GM12878 (cell line): ENCODE measurements at regions not wholly inside any gene's neighbourhood (a gene's known extent, or its start where the extent isn't known, plus 50 kb on each side); places are given as distances from the start of the nearest gene placed in this dataset.

ENCODE experiments used
- ATAC-seq: fragments of 200-7000 bp; cut with Tn5 transposase; 3 replicates; pipeline ENCODE4 v1.9.1; 2020; ENCODE audit warnings: mild to moderate bottlenecking, moderate library complexity
- BruUV-seq: library from RNA; stranded (reverse); fragments of 400-500 nt; replicated peaks from 2 replicates; lab custom pipeline; 2021; lab: Mats Ljungman, UMichigan
- CTCF ChIA-PET: fragments of 300-600 bp; sonication (Branson Sonifier 250); formaldehyde crosslinking; extraction: SDS; loops from one replicate; lab custom pipeline; 2021; ENCODE audit warnings: inconsistent platforms; lab: Yijun Ruan, JAX
- POLR2A ChIA-PET: fragments of 350-600 bp; formaldehyde crosslinking; extraction: SDS; loops from one replicate; lab custom pipeline; 2021; ENCODE audit warnings: inconsistent platforms; lab: Charles Lee
- RAD21 ChIA-PET: fragments of 300-600 bp; sonication (Branson Sonifier 250); formaldehyde crosslinking; loops from one replicate; lab custom pipeline; 2023; ENCODE audit warnings: antibody characterized with exemption; ENCODE audit not compliant: unreplicated experiment; lab: Charles Lee
- SMC1A ChIA-PET: fragments of 300-600 bp; sonication (Branson Sonifier 250); formaldehyde crosslinking; loops from one replicate; lab custom pipeline; 2023; ENCODE audit not compliant: unreplicated experiment, uncharacterized antibody; lab: Charles Lee
- DNase-seq: peaks from one replicate; pipeline ENCODE4 v3.0.0-alpha.2; 2011; ENCODE audit warnings: low read depth, low spot score
- FAIRE-seq: peaks from 3 replicates; lab custom pipeline; 2011; peaks lifted over from hg19 to GRCh38; lab: Jason Lieb, UNC
- H2AFZ ChIP-seq: 2 replicates; pipeline ENCODE4 v1.6.0; 2011; ENCODE audit warnings: low read depth, low read length, control low read depth; ENCODE audit not compliant: control insufficient read depth
- H3K27ac ChIP-seq: 2 replicates; pipeline ENCODE4 v1.5.1; 2011; ENCODE audit warnings: control low read depth; ENCODE audit not compliant: control insufficient read depth, insufficient read depth
- H3K27me3 ChIP-seq, 2 experiments: replicated peaks in 1 of 2; 2 replicates each; pipeline versions ENCODE4 v1.6.0 to v1.6.1; 2011; ENCODE audit warnings: low read length in 1 of 2; ENCODE audit not compliant: control insufficient read depth in 2 of 2, insufficient read depth in 2 of 2
- H3K36me3 ChIP-seq, 2 experiments: 2 replicates each; pipeline ENCODE4 v1.5.1; 2011; ENCODE audit warnings: low read length in 1 of 2; ENCODE audit not compliant: control insufficient read depth in 2 of 2, insufficient read depth in 2 of 2
- H3K4me1 ChIP-seq: 2 replicates; pipeline ENCODE4 v1.6.1; 2011; ENCODE audit warnings: mild to moderate bottlenecking, low read length, moderate library complexity, mixed read lengths; ENCODE audit not compliant: control insufficient read depth, insufficient read depth
- H3K4me2 ChIP-seq: 2 replicates; pipeline ENCODE4 v1.6.0; 2011; ENCODE audit warnings: control low read depth; ENCODE audit not compliant: control insufficient read depth, insufficient read depth
- H3K4me3 ChIP-seq: fragments of 200-600 bp; sonication (generic); 2 replicates; pipeline ENCODE4 v1.5.1; 2016
- H3K79me2 ChIP-seq: 2 replicates; pipeline ENCODE4 v1.6.0; 2011; ENCODE audit warnings: low read length; ENCODE audit not compliant: control insufficient read depth, insufficient read depth
- H3K9ac ChIP-seq: 2 replicates; pipeline ENCODE4 v1.8.0; 2011; ENCODE audit warnings: low read length, control low read depth, mixed read lengths; ENCODE audit not compliant: control insufficient read depth, insufficient read depth
- H3K9me3 ChIP-seq: replicated peaks from 3 replicates; pipeline ENCODE4 v1.5.1; 2011; ENCODE audit warnings: mild to moderate bottlenecking, low read length; ENCODE audit not compliant: control insufficient read depth, insufficient read depth
- H4K20me1 ChIP-seq: 2 replicates; pipeline ENCODE4 v1.6.0; 2011; ENCODE audit not compliant: control insufficient read depth, insufficient read depth
- CBFB ChIP-seq: IDR thresholded peaks from 2 replicates; pipeline ENCODE4 v1.6.1; 2016; ENCODE audit warnings: antibody characterized with exemption, low read depth
- ETV6 ChIP-seq, 2 experiments: fragments of 450-650 bp in 1 of 2; IDR thresholded peaks in 1 of 2; conservative IDR thresholded peaks in 1 of 2; 2 replicates each; pipeline ENCODE4 v1.6.1; 2014; ENCODE audit warnings: antibody characterized with exemption in 1 of 2, borderline replicate concordance in 1 of 2, low read depth in 1 of 2, mild to moderate bottlenecking in 1 of 2, moderate library complexity in 1 of 2
- FOS ChIP-seq: IDR thresholded peaks from 3 replicates; pipeline ENCODE4 v1.6.1; 2011; ENCODE audit warnings: borderline replicate concordance; ENCODE audit not compliant: insufficient read length; ENCODE audit errors: extremely low read depth
- HCFC1 ChIP-seq: fragments of 150-350 bp; IDR thresholded peaks from 2 replicates; pipeline ENCODE4 v1.6.1; 2014; ENCODE audit warnings: low read length
- NFIC ChIP-seq: IDR thresholded peaks from 2 replicates; pipeline ENCODE4 v1.6.1; 2012; ENCODE audit warnings: low read depth, mild to moderate bottlenecking, inconsistent platforms, low read length, moderate library complexity
- NFYB ChIP-seq: IDR thresholded peaks from 2 replicates; pipeline ENCODE4 v1.6.1; 2011; ENCODE audit warnings: low read depth, mild to moderate bottlenecking, low read length, improper control_type of control experiment, moderate library complexity; ENCODE audit not compliant: insufficient read depth
- SPI1 ChIP-seq: IDR thresholded peaks from 2 replicates; pipeline ENCODE4 v1.6.1; 2011; ENCODE audit warnings: low read depth, mild to moderate bottlenecking, low read length, moderate library complexity, borderline replicate concordance; ENCODE audit not compliant: insufficient read depth
- YY1 ChIP-seq: IDR thresholded peaks from 2 replicates; pipeline ENCODE4 v1.6.1; 2011; ENCODE audit warnings: low read depth, mild to moderate bottlenecking, low read length
- ZNF207 ChIP-seq: fragments of 450-650 bp; IDR thresholded peaks from 2 replicates; pipeline ENCODE4 v1.6.1; 2014; ENCODE audit warnings: antibody characterized with exemption, mild to moderate bottlenecking, borderline replicate concordance
- ZNF622 ChIP-seq: fragments of 450-650 bp; IDR thresholded peaks from 2 replicates; pipeline ENCODE4 v1.6.1; 2017; ENCODE audit warnings: mild to moderate bottlenecking, inconsistent platforms
- WGBS: methylation state at CpG from one replicate; pipeline ENCODE4 v1.1.6; 2016; ENCODE audit warnings: low lambda C conversion rate; ENCODE audit not compliant: insufficient replicate concordance, insufficient coverage; ENCODE audit errors: missing lambda C conversion rate; 5-methylcytosine and 5-hydroxymethylcytosine counted together
- in situ Hi-C: fragments of 300-500 bp; cut with MboI; formaldehyde crosslinking; loops from 9 replicates; pipeline ENCODE4 v1.14.3; 2018; ENCODE audit warnings: mixed read lengths
- intact Hi-C: fragments of 100-400 bp; cut with micrococcal nuclease; formaldehyde crosslinking; loops from one replicate; pipeline ENCODE4 v1.14.2; 2022; ENCODE audit not compliant: unreplicated experiment
- TF ChIP-seq, protein P1 (sequence below): fragments of 450-650 bp; formaldehyde crosslinking; IDR thresholded peaks from 2 replicates; pipeline ENCODE4 v1.4.0; 2022; ENCODE audit warnings: mild to moderate bottlenecking, moderate library complexity
- TF ChIP-seq, protein P2 (sequence below): IDR thresholded peaks from 2 replicates; pipeline ENCODE4 v1.6.1; 2011; ENCODE audit warnings: borderline replicate concordance, low read depth, mild to moderate bottlenecking, moderate library complexity, mixed read lengths, low read length; ENCODE audit not compliant: insufficient read depth; ENCODE audit errors: extremely low read length
- TF ChIP-seq, protein P3 (sequence below): fragments of 450-650 bp; IDR thresholded peaks from 2 replicates; pipeline ENCODE4 v1.6.1; 2017; ENCODE audit warnings: mild to moderate bottlenecking, moderate library complexity
- TF ChIP-seq, protein P4 (sequence below): fragments of 150-350 bp; IDR thresholded peaks from 2 replicates; pipeline ENCODE4 v1.6.1; 2014; ENCODE audit warnings: mild to moderate bottlenecking, low read depth, low read length

DNA sequence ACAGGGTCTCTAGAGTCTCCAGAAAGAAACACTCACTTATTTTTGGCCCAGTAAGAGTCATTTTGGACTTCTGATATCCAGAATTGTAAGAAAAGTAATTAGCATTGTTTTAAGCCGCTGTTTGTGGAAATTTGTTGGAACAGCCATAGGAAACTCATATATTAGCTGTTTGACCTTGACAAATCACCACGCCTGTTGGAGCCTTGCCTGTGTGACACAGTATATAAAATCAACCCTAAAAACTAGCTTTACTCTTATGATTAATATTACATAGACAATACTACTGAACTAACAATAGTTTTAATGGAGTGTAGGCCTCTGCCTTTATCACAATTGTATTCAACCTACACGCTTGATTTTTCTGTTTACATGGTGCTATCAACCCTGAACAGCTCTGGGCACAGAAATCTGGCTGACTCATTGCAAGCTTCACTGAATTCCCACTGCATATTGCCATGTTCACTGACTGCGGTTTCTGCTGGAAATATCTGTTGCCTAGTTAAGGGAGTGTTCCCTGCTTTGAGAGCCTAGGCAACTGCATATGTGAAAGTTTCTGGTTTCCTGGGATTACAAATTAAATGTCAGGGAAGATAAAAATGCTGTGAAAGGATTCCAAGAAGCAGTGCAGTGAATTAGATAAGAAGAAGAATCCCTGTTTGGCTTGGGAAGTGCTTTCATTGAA is 419.5 kb upstream of the DEPDC1 start:
- Histone ChIP-seq H3K27ac (no peak overlapping the region), H3K79me2 (no peaks in the 10 kb centered on the region), H3K4me3 (no peak overlapping the region), H3K4me1 (no peaks in the 10 kb centered on the region), H2AFZ (no peak overlapping the region), H3K9me3 (no peaks in the 10 kb centered on the region), H3K4me2 (no peak overlapping the region), H3K27me3 (no peaks in the 10 kb centered on the region), H4K20me1 (no peaks in the 10 kb centered on the region), H3K36me3 (no peaks in the 10 kb centered on the region), H3K9ac (no peak overlapping the region)
- FAIRE-seq (no peak), DNase-seq (no peak), ATAC-seq (no peak)
- CTCF ChIA-PET = no interaction called here
- RAD21 ChIA-PET = no interaction called here
- WGBS = 21% methylated on average over 4 of the region's 4 CpGs
- in situ Hi-C loops (no loop called here), intact Hi-C loops (no loop called here)
- SMC1A ChIA-PET = interaction anchor here (0.6 kb wide), 1 partner anchor 337 kb away, joined by 3 read pairs; no protein-coding TSS in a partner anchor
- no TSS peak for BruUV-seq
- POLR2A ChIA-PET = no interaction called here
- TF ChIP-seq FOS (no peak), YY1 (no peak), NFIC (no peak), HCFC1 (no peak), SPI1 (no peak), ZNF622 (no peak), CBFB (no peak), ZNF207 (no peak), ETV6 (conservative IDR thresholded peaks at IDR 0.05 in 1 of 2, IDR thresholded peaks at IDR 0.05 in 1 of 2; ENCODE audit: borderline replicate concordance in 1 of 2, low read depth in 1 of 2) (no peak), NFYB (no peak)
- TF ChIP-seq, protein P1, sequence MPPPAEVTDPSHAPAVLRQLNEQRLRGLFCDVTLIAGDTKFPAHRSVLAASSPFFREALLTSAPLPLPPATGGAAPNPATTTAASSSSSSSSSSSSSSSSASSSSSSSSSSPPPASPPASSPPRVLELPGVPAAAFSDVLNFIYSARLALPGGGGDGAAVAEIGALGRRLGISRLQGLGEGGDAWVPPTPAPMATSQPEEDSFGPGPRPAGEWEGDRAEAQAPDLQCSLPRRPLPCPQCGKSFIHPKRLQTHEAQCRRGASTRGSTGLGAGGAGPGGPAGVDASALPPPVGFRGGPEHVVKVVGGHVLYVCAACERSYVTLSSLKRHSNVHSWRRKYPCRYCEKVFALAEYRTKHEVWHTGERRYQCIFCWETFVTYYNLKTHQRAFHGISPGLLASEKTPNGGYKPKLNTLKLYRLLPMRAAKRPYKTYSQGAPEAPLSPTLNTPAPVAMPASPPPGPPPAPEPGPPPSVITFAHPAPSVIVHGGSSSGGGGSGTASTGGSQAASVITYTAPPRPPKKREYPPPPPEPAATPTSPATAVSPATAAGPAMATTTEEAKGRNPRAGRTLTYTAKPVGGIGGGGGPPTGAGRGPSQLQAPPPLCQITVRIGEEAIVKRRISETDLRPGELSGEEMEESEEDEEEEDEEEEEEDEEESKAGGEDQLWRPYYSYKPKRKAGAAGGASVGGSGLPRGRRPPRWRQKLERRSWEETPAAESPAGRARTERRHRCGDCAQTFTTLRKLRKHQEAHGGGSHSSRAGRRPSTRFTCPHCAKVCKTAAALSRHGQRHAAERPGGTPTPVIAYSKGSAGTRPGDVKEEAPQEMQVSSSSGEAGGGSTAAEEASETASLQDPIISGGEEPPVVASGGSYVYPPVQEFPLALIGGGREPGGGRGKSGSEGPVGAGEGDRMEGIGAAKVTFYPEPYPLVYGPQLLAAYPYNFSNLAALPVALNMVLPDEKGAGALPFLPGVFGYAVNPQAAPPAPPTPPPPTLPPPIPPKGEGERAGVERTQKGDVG = no peak
- TF ChIP-seq, protein P2, sequence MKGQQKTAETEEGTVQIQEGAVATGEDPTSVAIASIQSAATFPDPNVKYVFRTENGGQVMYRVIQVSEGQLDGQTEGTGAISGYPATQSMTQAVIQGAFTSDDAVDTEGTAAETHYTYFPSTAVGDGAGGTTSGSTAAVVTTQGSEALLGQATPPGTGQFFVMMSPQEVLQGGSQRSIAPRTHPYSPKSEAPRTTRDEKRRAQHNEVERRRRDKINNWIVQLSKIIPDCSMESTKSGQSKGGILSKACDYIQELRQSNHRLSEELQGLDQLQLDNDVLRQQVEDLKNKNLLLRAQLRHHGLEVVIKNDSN = no peak
- TF ChIP-seq, protein P3, sequence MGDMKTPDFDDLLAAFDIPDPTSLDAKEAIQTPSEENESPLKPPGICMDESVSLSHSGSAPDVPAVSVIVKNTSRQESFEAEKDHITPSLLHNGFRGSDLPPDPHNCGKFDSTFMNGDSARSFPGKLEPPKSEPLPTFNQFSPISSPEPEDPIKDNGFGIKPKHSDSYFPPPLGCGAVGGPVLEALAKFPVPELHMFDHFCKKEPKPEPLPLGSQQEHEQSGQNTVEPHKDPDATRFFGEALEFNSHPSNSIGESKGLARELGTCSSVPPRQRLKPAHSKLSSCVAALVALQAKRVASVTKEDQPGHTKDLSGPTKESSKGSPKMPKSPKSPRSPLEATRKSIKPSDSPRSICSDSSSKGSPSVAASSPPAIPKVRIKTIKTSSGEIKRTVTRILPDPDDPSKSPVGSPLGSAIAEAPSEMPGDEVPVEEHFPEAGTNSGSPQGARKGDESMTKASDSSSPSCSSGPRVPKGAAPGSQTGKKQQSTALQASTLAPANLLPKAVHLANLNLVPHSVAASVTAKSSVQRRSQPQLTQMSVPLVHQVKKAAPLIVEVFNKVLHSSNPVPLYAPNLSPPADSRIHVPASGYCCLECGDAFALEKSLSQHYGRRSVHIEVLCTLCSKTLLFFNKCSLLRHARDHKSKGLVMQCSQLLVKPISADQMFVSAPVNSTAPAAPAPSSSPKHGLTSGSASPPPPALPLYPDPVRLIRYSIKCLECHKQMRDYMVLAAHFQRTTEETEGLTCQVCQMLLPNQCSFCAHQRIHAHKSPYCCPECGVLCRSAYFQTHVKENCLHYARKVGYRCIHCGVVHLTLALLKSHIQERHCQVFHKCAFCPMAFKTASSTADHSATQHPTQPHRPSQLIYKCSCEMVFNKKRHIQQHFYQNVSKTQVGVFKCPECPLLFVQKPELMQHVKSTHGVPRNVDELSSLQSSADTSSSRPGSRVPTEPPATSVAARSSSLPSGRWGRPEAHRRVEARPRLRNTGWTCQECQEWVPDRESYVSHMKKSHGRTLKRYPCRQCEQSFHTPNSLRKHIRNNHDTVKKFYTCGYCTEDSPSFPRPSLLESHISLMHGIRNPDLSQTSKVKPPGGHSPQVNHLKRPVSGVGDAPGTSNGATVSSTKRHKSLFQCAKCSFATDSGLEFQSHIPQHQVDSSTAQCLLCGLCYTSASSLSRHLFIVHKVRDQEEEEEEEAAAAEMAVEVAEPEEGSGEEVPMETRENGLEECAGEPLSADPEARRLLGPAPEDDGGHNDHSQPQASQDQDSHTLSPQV = no peak
- TF ChIP-seq, protein P4, sequence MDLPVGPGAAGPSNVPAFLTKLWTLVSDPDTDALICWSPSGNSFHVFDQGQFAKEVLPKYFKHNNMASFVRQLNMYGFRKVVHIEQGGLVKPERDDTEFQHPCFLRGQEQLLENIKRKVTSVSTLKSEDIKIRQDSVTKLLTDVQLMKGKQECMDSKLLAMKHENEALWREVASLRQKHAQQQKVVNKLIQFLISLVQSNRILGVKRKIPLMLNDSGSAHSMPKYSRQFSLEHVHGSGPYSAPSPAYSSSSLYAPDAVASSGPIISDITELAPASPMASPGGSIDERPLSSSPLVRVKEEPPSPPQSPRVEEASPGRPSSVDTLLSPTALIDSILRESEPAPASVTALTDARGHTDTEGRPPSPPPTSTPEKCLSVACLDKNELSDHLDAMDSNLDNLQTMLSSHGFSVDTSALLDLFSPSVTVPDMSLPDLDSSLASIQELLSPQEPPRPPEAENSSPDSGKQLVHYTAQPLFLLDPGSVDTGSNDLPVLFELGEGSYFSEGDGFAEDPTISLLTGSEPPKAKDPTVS = no peak
